Hindlimb muscle (tissue), 1 donor: ENCODE measurements at regions not wholly inside any gene's neighbourhood (a gene's known extent, or its start where the extent isn't known, plus 50 kb on each side); places are given as distances from the start of the nearest gene placed in this dataset.

Experiments
- DNase-seq: peaks from one replicate; pipeline ENCODE4 v3.0.0-alpha.2; 2013

DNA sequence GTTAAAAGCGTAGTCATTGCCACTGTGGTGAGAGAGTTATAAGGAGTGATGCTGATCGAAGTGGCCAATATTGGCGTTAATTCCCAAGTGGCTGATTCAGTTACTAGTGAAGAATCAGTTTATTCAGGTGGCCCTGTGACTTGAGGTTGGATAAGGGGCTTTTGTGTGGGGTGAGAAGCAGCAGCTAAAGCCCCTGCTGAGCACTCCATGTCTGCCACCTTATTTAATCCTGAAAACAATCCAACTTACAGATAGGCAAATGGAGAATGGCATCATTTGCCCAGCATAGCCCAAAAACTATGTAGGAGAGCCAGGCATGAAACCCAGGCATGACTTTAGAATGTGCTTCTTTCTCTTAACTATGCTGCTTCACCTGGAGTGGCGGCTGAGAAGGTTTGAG lies 222.8 kb upstream of the KLF6 start:
- DNase-seq: no peak

DNA sequence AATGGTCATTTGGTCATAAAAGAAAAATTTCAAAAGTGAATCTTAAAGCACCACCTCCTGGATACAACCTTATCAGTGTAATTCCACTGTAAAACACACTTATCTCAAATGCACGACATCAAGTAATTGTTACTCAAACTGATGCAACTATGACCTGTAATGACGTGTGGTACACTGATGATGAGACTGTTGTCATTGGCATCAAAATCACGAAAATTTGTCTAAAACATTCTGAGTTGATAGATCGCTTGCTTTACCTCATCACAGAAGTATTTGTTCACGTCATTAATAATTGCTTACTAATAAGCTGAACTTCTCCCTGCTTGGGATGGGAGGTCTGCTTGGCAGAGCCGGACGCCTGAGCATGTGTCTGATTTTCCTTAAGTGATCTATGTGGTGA lies 221.8 kb upstream of the KLF6 start:
- DNase-seq: no peak

DNA sequence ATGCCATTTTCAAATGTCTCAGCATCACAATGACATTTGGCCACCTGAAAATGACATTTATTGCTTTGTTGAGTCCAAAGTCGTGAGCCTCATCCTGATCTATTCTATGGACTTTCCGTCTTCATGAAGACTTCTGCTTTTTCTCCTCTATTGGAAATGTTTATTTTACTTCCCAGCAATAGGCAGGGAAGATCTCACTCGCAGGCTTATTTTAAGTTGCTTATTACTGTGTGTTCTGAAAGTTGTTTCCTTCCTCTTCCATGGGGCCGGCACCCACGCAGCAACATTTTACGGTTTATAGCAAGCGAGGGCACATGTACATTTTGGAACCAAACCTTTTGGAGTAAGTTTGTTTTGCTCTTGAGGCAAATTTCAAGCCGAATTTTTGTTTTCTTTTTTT lies 221.0 kb upstream of the KLF6 start:
- no peak for DNase-seq

DNA sequence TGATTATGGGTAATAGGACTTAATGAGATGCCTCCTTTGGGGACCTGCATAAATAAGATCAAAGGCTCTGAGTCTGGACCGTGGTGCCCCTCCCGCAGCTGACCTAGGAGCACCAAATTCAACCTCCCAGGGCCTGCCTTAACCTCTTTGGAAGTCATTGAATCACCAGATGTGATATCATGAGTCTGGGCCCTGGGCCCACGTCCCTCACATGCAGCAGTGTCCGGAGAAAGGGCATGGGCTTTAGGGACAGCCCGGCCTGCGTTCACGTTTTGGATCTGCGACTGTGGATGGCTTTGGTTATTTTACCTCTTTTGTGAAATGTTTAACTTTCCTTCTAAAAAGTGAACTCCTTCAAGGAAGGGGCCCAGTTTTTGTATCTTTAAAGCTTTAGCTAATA lies 220.0 kb upstream of the KLF6 start:
- no peak for DNase-seq

DNA sequence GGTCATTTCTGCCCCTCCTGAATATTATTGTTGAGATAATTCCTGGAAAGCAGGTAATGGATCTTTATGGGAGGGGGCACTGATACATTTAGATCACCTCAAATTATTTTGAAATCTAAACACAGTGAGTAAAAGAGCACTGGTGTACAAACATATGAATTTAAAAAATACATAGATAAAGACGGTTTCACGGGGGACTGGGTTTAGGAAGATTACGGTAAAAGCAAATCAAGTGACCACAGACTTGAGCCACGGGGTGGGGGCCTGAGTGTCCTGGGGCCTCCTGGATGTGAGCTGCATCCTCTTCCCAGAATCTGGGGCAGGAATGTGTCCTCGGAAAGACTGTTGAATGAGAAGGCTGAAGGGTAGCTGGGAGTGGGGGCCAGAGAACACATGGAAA lies 219.1 kb upstream of the KLF6 start:
- no peak for DNase-seq

DNA sequence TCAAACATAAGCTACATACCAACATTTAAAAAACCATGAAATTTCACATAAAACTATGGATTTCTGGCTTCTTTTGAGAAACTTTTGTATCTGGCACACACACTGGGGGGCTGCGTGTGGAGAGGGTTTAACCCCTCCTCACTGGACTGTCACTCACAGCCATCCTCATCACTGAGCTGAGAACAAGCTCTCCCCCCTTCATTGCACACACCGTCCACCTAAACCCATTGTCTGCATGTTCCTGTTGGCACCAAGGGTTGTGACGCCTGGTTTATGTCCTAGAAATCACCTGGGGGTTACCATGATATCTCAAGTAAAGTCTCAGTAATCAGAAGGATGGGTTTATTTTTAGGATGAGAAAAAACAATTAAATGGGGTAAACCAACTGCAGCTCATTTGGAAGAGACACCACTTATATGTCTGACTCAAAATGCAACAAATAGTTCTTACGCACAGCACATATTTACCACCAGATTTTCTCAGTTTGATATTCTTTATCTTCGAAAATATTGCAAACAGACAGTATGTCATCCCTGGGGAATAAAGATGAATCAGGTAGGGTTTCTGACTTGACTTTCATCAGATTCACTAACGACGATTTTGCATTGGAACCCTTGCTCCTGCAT lies 218.5 kb upstream of the KLF6 start:
- no peak for DNase-seq

DNA sequence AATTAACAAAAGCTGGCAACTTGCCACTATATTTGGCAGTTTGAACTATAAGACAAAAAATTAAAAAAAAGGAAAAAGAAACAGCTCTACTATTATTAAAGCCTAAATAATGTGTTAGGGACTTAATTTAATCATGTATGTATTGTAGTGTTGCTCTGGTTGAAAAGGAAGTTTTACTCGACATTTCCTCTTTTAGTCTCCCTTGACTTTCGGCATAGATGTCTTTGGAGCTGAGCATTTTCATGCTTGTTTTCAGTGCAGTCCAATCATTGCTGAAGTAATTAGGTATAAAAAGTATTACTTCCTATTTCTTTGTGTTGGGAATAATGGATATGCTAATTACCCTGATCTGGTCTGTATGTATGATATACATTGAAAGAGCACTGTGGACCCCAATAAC lies 216.8 kb upstream of the KLF6 start:
- no peak for DNase-seq

DNA sequence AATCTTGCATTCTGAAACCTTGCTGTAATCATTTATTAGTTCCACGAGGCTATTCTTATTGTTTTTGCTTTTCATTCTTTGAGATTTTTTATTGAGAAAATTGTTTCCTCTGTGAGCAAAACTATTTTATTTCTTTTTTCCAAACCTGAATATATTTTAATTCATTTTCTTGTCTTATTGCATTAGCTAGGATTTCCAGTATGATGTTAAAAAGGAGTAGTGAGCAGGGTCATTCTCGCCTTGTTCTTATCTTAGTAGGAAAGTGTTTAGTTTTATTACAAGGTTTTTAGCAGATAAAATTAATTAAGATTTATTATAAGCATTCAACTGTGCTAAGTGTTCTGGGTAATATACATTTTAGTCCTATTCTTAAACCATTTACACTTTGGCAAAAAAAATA lies 214.6 kb upstream of the KLF6 start:
- DNase-seq: no peak

DNA sequence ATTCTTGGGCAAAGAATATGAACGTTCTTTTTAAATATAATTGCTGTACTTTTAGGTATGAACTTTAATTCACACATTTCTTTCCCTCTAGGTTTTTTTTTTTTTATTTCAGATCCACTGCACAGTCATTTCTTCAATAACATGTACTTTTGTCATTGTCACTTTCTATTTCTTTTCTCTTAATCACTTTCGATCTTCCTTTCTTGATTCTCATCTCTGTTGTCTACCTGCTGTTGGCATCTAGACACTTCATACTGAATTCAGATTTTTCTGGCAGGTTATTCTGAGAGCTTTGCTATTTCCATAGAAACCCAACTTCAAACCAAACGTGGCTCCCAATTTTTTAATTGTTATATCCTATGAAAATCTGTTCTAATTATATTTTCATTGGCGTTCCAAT lies 211.7 kb upstream of the KLF6 start:
- DNase-seq: no peak

DNA sequence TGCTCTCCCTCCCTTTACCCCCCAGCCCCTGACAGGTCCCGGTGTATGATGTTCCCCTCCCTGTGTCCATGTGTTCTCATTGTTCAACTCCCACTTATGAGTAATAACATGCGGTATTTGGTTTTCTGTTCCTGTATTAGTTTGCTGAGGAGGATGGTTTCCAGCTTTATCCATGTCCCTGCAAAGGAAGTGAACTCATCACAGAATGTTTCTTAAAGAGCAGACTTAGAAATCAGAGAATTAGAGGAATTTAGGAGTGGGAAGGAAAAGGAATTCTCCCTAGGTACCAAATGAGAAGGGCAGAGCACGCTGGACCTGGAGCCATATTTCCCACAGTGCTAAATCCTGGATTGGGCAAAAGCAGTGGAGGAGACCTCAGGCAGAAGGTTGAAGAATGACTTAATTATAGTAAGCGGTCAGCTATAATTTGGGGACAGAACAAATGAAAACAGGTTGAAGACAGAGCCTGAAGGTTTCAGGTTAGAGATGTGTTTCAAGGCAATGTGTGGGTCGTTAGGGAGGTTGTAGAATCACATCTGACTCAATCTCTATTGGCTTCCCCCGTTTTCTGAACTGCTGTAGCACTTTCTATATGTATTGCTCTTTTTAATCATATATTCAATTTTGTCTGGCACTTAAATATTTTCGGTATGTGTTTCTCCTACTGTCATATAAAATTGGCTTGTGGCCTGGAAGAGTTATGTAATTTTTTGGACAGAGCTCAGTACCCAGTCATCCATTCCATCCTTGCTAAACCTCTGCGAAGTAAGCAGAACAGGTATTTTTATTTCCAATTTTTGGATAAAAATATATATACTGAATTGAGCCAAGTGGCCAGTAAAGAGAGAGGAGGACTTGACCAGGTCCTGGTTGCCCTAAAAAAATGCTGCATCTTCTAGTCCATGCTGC lies 210.5 kb upstream of the KLF6 start:
- DNase-seq: no peak

DNA sequence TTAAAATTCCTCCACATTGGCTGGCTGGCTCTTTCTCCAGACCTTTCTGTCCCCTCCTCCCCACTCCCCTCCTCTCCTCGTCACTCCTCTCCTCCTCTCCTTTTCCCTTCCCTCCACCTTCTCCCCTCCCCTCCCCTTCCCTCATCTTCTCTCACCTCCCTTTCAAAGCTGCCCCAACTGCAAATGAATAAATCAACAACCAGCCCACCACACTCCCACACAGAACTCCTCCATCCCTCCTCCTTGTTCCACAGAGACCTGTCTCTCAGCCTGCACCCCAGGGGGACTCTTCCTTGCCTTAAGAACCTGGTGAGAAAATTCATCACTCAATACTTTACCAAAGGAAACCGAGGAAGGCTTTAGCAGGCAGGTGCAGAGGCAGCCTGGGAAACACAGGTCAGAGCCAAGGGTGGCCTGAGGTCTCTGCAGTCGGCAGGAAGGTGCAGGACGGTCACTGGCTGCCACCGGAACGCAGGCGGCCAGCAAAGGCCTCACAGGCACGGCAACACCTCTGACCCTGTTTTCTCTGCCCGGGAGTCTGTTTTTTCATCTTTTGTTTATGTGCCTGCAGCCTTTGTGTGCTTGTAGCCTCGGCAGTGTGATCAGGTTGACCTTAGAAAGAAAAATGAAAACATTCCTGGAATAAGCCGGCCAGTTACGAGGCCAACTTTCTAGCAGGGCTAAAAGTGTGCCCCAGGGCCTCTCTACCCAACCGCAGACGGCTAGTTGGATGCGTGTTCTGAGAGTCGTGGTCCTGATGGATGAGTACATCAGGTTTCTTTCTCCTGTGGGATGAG lies 207.6 kb upstream of the KLF6 start:
- DNase-seq: no peak

DNA sequence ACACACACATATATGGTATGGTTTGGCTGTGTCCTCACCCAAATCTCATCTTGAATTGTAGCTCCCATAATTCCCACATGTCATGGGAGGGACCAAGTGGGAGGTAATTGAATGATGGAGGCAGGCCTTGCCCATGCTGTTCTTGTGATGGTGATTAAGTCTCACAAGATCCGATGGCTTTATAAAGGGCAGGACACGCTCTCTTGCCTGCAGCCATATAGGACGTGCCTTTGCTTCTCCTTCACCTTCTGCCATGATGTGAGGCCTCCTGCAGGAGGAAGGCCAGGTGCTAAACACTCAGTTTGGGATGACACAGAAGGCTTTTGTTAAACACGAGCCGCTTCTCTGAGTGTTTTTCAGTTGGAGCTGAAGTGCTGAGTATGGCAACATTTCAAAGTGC lies 205.3 kb upstream of the KLF6 start:
- DNase-seq: no peak

DNA sequence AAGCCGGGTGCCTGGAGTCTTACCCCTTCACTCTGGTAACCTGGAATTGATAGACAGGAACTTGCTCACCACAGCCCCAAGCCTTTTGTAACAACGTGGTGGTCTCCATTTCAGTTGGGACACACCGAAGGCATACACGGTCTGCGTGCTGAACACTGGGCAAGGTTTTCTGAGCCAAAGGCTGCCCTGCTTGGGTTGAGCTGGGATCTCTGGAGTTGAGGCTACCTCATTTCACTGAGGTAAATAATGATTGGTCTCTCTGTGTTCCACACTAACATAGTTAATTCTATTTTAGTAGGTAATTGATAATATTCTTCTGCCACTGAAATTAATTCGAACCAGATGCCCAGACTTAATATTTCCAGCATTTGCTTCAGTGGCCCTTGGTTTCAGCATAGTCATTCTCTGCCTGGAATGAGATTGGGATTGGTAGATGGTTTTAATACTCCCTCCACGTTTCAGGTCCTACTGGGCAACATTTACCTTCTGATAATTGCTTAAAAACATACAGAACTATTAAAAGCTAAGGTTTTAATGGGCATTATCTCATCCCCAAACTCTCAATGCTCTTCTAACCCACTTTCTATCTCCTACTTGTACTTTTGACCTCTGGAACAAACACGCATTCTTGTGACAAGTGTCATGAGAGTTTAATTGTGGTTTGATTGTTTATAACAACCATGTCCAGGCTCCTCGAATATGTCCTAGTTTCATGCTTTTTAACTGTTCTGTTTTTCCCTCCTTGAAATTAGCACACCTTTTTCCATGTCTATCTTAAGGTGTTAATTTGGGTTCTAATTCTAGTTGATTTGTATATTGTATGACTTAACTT lies 202.3 kb upstream of the KLF6 start:
- DNase-seq: no peak

DNA sequence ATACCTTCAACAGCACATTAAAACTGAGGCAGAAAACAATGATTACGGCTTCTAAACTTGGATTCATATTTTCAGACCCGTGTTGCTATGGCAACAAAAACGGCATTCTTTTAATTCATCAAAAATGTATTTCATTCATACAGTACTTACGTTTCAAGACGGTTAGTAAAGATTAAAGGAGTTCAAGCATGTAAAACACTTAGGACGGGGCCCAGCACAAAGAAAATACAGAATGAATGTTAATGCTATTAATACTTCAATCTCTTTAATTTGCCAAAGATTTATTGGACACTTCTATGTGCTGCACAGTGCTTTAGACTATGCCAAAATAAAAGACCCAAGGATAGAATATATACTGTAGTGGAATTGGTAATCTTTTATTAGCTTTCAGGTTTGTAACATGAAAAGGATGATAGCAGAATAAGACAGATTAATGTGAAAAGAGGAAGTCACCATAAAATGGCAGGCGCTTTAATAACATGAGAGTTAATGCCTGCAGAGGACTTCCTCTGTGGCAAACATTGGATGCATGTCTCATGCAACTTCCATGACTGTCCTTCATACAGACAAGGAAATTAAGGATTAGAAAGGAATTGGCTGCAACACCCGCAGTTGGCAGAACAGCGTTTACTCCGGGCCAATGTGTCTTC lies 201.6 kb upstream of the KLF6 start:
- no peak for DNase-seq

DNA sequence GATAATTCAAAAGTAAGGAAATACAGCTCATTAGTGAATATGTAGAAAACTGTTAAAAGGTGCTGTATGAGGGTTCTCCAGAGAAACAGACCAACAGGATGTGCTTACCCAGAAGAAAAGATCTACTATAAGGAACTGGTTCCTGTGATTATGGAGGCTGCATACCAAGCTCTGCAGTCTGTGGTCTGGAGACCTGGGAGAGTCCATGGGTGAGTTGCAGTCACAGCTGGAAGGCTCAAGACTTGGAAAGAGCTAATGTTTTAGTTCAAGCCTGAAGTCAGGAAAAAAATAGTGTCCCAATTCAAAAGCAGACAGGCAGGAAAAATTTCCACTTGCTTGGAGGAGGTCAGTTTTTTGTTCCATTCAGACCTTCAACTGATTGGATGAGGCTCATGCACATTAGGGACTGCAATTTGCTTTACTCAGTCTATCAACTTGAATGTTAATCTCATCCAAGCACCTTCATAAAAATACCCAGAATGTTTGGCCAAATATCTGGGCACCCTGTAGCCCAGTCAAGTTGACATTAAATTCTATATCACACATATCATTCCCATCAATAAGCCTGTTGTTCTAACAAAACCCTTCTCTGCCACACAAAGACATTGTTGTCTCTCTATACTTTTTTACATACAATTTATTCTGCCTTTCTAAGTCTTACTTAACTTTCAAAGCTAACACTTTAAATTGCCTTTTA lies 197.9 kb upstream of the KLF6 start:
- DNase-seq: no peak

DNA sequence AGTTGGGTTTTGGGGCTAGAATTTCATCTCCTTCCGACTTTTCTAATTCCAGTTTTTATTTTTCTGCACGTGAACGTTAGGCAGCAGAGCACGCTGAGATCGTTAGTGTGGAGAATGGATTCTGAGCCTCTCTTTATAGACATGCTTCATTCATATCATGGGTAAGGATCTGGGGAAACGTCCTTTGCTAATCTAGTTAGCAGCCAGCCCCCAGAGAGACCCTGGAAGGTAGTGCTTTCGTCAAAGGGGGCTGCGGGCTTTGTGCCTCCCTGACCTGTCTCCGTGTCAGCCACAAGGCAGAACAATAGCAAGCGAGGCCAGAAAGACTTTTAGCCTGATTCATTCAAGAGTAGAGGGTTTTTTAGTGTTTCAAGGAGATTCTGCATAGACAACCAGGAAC lies 196.3 kb upstream of the KLF6 start:
- DNase-seq: no peak

DNA sequence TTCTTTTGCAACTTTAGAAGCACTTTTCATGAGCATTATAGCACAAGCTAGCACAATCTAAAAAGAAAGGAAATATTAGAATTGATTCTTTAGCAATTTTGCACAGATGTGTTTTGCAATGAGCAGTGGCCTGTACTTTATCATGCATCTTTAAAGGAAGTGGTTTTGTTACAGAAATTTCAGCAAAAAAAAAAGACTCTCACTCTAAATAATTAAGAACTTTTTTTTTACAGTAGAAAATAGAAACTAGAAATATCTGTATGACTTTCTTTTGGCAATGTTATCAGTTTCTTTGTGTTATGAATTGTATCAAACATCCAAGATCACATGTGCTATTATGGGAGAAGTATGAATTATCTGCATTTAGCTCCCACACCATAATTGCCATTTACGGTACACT lies 195.7 kb upstream of the KLF6 start:
- DNase-seq: no peak

DNA sequence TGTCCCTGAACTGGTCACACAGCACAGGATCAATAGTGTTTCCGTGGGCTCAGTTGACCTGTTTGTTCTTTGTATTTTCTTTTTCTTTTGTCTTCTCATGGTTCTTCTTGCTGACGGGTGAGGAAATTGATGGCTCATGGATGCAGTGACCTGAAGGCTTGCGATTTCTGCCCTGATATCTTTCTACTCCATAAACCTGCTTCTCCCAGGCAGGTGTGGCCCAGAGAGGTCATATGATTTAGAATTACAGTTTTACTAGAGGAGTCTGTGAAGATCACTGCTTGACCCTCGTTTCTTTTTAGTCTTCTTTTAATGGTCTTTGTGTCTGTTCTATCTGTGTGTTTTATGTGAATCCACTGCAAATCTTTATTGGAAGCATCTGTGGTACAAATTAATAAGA lies 195.1 kb upstream of the KLF6 start:
- DNase-seq: no peak

DNA sequence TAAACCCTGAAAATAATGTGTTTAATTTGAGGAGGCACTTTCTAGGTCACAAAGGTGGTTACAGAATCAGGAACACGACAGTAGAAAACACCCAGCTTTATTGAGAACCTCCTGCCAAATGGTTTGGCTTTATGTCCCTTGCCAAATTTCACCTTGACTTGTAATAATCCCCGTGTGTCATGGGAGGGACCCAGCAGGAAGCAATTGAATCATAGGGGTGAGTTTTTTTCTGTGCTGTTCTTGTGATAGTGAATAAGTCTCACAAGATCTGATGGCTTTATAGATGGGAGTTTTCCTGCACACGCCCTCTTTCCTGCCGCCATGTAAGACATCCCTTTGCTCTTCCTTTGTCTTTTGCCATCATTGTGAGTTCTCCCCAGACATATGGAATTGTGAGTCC lies 193.8 kb upstream of the KLF6 start:
- no peak for DNase-seq

DNA sequence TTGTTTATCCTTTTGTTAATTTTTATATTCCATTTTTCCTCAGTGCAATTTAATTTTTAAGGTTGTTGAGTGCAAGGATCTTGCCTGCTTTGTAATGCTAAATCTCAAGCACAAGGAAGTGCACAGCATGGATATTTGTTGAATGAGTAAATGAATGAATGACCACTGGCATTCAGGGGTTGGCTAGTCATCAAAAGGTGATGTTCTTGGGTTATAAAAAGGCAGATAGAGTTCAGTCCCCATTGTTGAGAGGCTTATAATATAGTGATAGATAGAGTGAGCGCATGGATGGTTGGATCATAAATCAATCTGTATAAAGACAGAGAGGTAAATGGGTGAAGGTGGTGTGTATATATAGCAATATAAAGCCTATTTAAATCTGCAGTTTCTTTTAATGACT lies 193.2 kb upstream of the KLF6 start:
- no peak for DNase-seq

DNA sequence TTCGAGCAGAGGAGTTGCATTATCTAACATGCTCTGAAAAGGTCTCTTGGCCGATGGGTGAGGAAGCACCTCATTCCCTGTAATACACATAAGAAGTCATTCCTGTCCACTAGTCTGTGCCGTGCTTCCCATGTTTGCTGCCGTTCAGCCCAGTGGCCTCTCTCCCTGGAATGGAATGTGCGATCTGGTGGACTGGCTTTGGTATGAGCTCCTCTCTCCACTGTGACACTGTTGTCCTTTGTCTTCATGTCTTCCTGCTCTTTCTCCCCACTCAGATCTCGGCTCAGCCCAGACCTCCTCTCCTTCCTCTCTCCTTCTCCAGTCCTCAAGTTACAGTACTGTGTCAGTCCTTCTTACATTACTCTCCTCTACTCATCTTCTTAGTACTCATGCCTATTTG lies 192.8 kb upstream of the KLF6 start:
- DNase-seq: no peak

DNA sequence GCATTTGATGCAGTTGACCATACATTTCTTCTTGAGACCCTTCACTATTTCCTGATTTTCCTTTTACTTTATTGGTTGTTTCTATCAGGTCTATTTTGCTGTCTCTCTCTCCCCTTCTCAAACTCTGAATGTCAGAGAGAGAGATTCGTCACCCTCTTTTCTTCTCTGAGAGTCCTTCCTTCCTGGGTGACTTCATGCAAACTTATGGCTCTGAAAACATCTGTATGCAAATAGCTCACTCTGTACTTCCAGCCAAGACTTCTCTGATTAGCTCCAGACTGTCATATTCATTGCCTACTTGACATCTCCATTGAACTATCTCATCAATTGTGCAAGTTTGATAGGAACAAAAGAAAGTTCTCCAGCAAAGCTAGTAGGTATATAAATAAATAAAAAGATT lies 191.7 kb upstream of the KLF6 start:
- no peak for DNase-seq
